Renal cortical epithelial cell (primary cell): ENCODE measurements at regions not wholly inside any gene's neighbourhood (a gene's known extent, or its start where the extent isn't known, plus 50 kb on each side); places are given as distances from the start of the nearest gene placed in this dataset.

Experiments
- DNase-seq: peaks from one replicate; pipeline ENCODE4 v3.0.0-alpha.2; 2011; ENCODE audit warnings: low read depth

GRCh38 chr11:39294648-39295047 lies 2164.8 kb downstream of the LRRC4C start:
- DNase-seq: no peak

DNA sequence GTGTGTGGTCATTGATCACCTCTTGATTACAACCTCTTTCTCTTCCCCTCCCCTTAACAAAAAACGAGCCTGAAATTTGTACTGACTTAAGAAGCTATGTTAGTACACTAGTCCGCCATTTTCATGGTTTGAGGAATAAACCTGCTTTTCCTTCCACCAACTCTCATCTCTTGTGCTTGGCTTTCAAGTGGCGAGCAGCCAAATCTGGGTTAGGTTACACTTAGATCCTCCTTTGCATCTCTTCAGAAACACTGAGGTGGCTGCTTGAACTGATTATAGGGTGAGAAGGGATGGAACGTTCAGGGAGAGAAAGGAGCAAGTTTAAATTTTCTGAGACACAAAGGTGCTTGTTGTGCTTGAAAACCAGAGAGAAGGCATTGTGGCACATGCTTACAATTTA lies 2171.4 kb downstream of the LRRC4C start:
- no peak for DNase-seq

DNA sequence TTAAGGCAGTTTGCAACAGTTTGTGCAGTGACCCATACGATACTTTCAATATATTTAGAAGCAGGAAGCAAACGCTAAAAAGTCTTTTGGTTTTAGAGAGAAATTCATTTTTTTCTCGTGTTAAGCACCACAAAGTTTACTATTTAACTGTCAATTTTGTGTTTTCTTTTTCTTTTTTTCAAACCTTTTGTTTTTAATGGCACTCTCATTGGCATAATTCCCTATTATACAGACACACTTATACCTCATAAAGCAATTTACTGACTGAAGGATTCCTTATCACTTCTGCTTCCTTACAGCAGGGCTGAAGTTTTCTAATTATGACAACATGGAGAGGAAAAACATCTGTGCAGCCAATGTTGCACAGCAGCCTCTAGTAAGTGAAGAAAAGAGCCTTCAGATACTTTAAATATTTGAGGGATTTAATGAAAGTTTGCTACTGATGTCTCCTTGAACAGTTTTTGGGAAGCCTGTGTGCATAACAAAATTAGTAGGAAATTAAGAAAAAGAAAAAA lies 2191.2 kb downstream of the LRRC4C start:
- DNase-seq: no peak

- no peak for DNase-seq
Observed at GRCh38 chr11:39255648-39256047, 2203.8 kb downstream of the LRRC4C start.

GRCh38 chr11:39249566-39250365 lies 2209.7 kb downstream of the LRRC4C start:
- DNase-seq: no peak

DNA sequence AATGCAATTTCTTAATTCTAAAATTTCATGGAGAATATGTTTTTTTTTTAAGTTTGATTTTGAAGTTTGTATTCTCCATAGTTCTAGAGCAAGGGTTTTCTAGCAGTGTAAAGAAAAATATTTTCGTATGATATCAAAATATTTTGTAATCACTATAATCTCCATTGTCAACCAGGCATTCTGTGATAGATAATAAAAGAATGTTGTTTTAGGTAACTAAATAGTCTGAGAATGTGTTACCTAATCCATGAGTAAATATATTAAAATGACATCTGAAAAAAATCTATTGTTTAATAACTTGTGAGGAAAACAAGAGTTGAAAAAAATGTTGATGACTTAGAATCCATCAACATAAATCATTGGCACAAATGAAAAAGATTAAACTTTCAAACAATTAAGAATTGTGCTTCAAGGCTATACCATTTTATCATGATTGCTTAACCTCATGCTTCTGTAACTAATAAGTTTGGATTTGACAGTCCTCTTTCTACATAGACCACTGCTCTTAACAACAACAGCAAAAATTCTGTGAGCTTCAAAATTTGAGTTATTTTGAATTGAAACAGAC lies 2211.8 kb downstream of the LRRC4C start:
- DNase-seq: peak; percentile 3

DNA sequence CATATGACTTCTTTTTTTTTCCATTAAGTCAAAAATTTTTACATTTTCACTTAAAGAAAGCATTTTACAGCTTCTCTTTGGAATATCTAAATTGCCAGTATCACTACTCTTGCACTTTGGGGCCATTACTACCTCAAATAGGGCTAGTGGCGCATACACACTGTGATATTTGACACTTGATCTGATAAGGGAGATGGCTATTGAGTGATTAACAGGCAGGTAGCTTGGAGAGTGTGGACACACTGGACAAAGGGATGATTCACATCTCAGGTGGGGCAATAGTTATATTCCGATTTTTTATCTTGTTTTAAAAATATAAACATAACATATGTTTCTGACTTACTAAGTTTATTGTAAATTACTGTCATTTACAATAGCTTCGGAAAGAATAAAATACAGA lies 2219.9 kb downstream of the LRRC4C start:
- no peak for DNase-seq

DNA sequence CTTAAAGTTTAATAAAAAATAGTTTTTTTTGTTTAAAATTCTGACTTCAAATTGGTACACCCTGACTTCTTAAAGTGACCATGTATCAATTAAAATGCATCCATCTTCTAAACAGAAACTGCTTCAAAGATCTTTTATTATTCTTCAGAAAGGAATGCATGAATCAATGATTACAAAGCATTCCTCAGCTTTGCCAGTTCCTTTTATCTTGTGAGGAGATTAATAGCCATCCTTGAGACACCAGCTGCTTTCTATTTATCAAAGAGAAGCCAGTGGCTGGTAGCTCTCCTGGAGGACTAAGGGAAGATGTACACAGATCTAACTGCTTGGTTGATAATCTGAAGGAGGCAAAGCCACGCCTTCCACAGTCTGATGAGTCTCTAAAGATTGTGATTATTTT lies 2222.5 kb downstream of the LRRC4C start:
- DNase-seq: peak; percentile 7

DNA sequence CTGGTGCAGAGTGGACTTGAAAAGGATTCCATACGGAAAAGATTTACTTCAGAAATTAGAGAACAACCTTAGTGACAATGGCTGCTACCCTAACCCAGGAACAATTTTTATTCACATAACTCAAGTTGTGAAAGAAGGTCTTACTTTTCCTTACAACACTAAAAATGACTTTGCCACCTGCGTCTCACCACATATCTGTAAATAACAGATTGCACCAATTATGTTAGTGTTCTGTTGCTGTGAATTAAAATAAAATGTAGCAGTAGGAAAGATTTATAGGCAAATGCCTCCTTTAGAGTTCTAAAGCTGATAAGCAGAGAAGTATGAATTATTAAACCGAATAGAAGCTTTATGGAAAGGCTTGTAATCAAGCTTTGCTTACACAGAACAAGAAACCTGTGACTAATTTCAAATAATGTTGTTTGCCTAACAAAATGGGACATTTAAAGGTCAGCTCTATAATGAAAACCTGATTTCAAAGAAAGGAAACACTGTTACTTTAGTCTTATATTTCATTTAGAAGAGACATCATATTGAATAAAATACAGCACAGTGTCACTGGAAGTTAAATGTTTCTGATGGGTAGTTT lies 2237.8 kb downstream of the LRRC4C start:
- no peak for DNase-seq

- DNase-seq: no peak
Observed at GRCh38 chr11:39220501-39221230, 2238.8 kb downstream of the LRRC4C start.

DNA sequence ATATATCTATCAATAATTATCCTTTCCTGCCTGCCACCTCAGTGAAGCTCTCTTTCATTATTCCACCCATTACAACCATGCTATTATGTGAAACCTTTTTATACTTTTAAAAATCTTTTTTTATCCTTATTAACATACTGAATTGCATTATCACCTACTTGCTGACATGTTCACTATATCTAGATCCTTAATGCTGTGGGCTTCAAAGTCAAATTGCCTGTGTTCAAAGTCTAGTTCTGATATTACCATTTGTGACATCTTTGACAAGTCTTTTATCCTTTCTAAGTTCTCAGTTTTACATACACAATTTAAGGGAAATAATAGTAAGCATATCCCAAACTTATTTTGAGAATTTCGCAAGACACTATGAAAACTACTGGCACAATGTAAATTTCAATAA lies 2239.4 kb downstream of the LRRC4C start:
- DNase-seq: no peak

GRCh38 chr11:39209981-39210380 lies 2249.5 kb downstream of the LRRC4C start:
- no peak for DNase-seq

GRCh38 chr11:39205236-39205995 lies 2254.0 kb downstream of the LRRC4C start:
- no peak for DNase-seq

GRCh38 chr11:39192671-39193070 lies 2266.8 kb downstream of the LRRC4C start:
- no peak for DNase-seq

GRCh38 chr11:39190751-39191150 lies 2268.7 kb downstream of the LRRC4C start:
- no peak for DNase-seq

DNA sequence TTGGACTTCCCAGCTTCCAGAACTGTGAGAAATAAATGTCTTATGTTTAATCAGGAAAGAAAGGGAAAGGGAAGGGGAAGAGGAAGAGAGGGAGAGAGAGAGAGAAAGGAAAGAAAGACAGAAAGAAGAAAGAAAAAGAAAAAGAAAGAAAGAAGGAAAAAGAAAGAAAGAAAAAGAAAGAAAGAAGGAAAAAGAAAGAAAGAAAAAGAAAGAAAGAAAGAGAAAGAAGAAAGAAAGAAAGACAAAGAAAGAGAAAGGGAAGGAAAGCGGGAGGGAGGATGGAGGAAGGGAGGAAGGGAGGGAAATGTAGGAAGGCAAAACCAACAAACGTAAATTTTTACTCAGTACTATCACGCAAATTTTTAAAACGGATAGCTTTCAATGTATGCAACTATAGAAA lies 2281.8 kb downstream of the LRRC4C start:
- no peak for DNase-seq

GRCh38 chr11:39174965-39175364 lies 2284.5 kb downstream of the LRRC4C start:
- no peak for DNase-seq

DNA sequence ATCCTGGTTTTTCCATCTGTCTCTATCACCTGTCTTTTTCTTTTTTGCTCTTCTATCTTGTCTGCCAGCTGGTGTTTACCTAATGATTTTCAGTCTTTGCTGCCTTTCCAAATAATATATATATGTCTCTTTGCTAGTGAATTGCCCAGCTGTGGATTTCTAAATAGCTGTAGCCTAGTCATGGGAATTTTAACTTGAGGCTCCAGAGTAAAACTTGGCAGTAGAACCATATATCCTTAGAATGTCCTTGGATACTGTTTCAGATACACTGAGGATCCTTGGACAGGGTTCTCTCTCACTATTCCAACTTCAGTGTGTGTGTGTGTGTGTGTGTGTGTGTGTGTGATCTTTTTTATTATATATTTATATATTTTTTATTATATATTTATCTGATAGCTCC lies 2285.3 kb downstream of the LRRC4C start:
- DNase-seq: no peak

- DNase-seq: no peak
Observed at GRCh38 chr11:39165021-39165420, 2294.4 kb downstream of the LRRC4C start.

DNA sequence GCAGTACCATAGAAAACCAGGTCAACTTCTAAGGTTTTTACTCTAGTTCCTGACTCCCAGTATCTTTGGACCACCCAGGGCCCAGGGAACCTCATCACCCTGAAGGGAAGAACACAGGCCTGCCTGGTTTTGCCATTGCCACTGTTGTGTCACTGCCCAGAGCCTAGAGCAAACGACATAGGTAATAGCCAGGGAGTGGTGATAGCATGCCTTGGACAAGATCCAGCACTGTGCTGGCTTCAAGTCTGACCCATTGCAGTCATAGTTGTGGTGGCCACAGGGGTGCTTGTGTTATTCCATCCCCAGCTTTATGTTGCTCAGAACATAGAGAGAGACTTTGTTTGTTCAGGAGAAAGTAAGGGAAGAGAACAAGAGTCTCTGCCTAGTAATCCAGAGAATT lies 2310.2 kb downstream of the LRRC4C start:
- DNase-seq: no peak

- no peak for DNase-seq
Observed at GRCh38 chr11:39145346-39145745, 2314.1 kb downstream of the LRRC4C start.
